Thyroid gland (tissue), 4 donors: ENCODE measurements at regions not wholly inside any gene's neighbourhood (a gene's known extent, or its start where the extent isn't known, plus 50 kb on each side); places are given as distances from the start of the nearest gene placed in this dataset.

Experiments used
- DNase-seq, 2 donors: peaks; one replicate each; pipeline ENCODE4 v3.0.0-alpha.2; 2019
- H3K27ac ChIP-seq, 3 donors: fragments of 200-600 bp; sonication (generic); 1 replicate in 2 of 3; 2 replicates in 1 of 3; pipeline ENCODE4 v1.5.1; 2016 to 2019; ENCODE audit warnings: mild to moderate bottlenecking in 1 of 3, moderate library complexity in 1 of 3
- H3K27me3 ChIP-seq: fragments of 200-600 bp; sonication (generic); one replicate; pipeline ENCODE4 v1.5.1; 2019
- H3K36me3 ChIP-seq, 2 donors: fragments of 200-600 bp; sonication (generic); one replicate each; pipeline ENCODE4 v1.5.1; 2016 to 2019
- H3K4me1 ChIP-seq, 2 donors: fragments of 200-600 bp; sonication (generic); one replicate each; pipeline ENCODE4 v1.5.1; 2017 to 2019
- H3K4me3 ChIP-seq, 3 donors: fragments of 200-600 bp; sonication (generic); replicated peaks in 1 of 3; 1 replicate in 2 of 3; 2 replicates in 1 of 3; pipeline ENCODE4 v1.5.1; 2016; ENCODE audit warnings: mild to moderate bottlenecking in 1 of 3
- H3K9me3 ChIP-seq: fragments of 200-600 bp; sonication (generic); one replicate; pipeline ENCODE4 v1.5.1; 2017
- CTCF ChIP-seq, 6 experiments: fragments of 200-600 bp in 3 of 6; fragments of 450-650 bp in 3 of 6; sonication (generic) in 3 of 6; IDR thresholded peaks; one replicate each; pipeline ENCODE4 v1.5.1; 2016 to 2019; ENCODE audit warnings: antibody characterized with exemption in 6 of 6, mild to moderate bottlenecking in 2 of 6, inconsistent platforms in 1 of 6, moderate library complexity in 1 of 6
- POLR2A ChIP-seq, 2 donors: fragments of 450-650 bp; IDR thresholded peaks; one replicate each; pipeline ENCODE4 v1.6.1; 2017; ENCODE audit warnings: antibody characterized with exemption in 2 of 2, mild to moderate bottlenecking in 2 of 2, moderate library complexity in 1 of 2
- WGBS, 2 donors: methylation state at CpG; one replicate each; pipeline ENCODE4 v1.1.5; 2017; 5-methylcytosine and 5-hydroxymethylcytosine counted together
- intact Hi-C: fragments of 100-400 bp; cut with DNase I; formaldehyde crosslinking; loops from one replicate; pipeline ENCODE4 v1.15.1; 2023

GRCh38 chr1:208552928-208553327 lies 308.7 kb upstream of the PLXNA2 start:
- H3K36me3 ChIP-seq, result no peaks in the 10 kb centered on the region
- no peak for TF ChIP-seq POLR2A (IDR thresholded peaks at IDR 0.05)
- TF ChIP-seq CTCF (IDR thresholded peaks at IDR 0.05), result no peak
- intact Hi-C loops, result no loop called here
- no peaks in the 10 kb centered on the region for H3K9me3 ChIP-seq
- H3K27me3 ChIP-seq, result no peaks in the 10 kb centered on the region
- no peak for DNase-seq
- H3K27ac ChIP-seq, result no peak overlapping the region
- no peak overlapping the region for H3K4me3 ChIP-seq
- H3K4me1 ChIP-seq, result no peaks in the 10 kb centered on the region

GRCh38 chr1:208556461-208556860 lies 312.3 kb upstream of the PLXNA2 start:
- no peaks in the 10 kb centered on the region for H3K27me3 ChIP-seq
- TF ChIP-seq POLR2A (IDR thresholded peaks at IDR 0.05), result no peak
- no peak for TF ChIP-seq CTCF (IDR thresholded peaks at IDR 0.05)
- WGBS, 2 donors, result 92 to 97% methylated on average over 6 of the region's 6 CpGs
- H3K36me3 ChIP-seq, result no peaks in the 10 kb centered on the region
- H3K4me1 ChIP-seq, result no peaks in the 10 kb centered on the region
- DNase-seq, result no peak
- H3K27ac ChIP-seq, result no peak overlapping the region
- intact Hi-C loops, result no loop called here
- H3K4me3 ChIP-seq, result no peak overlapping the region
- H3K9me3 ChIP-seq, result no peaks in the 10 kb centered on the region

- Histone ChIP-seq H3K36me3 (no peaks in the 10 kb centered on the region), H3K4me3 (no peak overlapping the region), H3K9me3 (no peaks in the 10 kb centered on the region), H3K4me1 (no peaks in the 10 kb centered on the region), H3K27ac (no peak overlapping the region), H3K27me3 (no peaks in the 10 kb centered on the region)
- WGBS, 2 donors, result 84 to 87% methylated on average over 2 of the region's 2 CpGs
- DNase-seq, result no peak
- TF ChIP-seq CTCF (IDR thresholded peaks at IDR 0.05) (no peak), POLR2A (IDR thresholded peaks at IDR 0.05) (no peak)
- intact Hi-C loops, result no loop called here
These were observed 313.0 kb upstream of the PLXNA2 start for GRCh38 chr1:208557046-208557722.

- Histone ChIP-seq H3K27me3 (no peaks in the 10 kb centered on the region), H3K27ac (no peak overlapping the region), H3K36me3 (no peaks in the 10 kb centered on the region), H3K9me3 (no peaks in the 10 kb centered on the region), H3K4me1 (no peaks in the 10 kb centered on the region), H3K4me3 (no peak overlapping the region)
- DNase-seq, result no peak
- 78 to 85% methylated on average over 3 of the region's 3 CpGs for WGBS, 2 donors
- TF ChIP-seq POLR2A (IDR thresholded peaks at IDR 0.05) (no peak), CTCF (IDR thresholded peaks at IDR 0.05) (no peak)
- intact Hi-C loops, result no loop called here
These were observed 313.5 kb upstream of the PLXNA2 start for GRCh38 chr1:208557723-208558094.

- no peak for TF ChIP-seq POLR2A (IDR thresholded peaks at IDR 0.05)
- Histone ChIP-seq H3K9me3 (no peaks in the 10 kb centered on the region), H3K27me3 (no peaks in the 10 kb centered on the region), H3K4me3 (no peak overlapping the region), H3K27ac (no peak overlapping the region), H3K36me3 (no peaks in the 10 kb centered on the region), H3K4me1 (no peaks in the 10 kb centered on the region)
- WGBS, 2 donors, result 87 to 88% methylated on average over 6 of the region's 6 CpGs
- intact Hi-C loops, result no loop called here
- no peak for DNase-seq
These were observed 315.6 kb upstream of the PLXNA2 start for GRCh38 chr1:208559597-208560329.
